HepG2 (cell line): ENCODE measurements at regions not wholly inside any gene's neighbourhood (a gene's known extent, or its start where the extent isn't known, plus 50 kb on each side); places are given as distances from the start of the nearest gene placed in this dataset.
A peak's percentile ranks its signal among the peaks of the same experiment; 100 is the strongest.

ENCODE experiments used
- BCL6 ChIP-seq: IDR thresholded peaks from 2 replicates; pipeline ENCODE4 v1.6.1; 2016; ENCODE audit warnings: missing genetic modification reagents, missing compliant biosample characterization
- GABPB1 ChIP-seq: IDR thresholded peaks from 2 replicates; pipeline ENCODE4 v1.6.1; 2016; ENCODE audit warnings: mild to moderate bottlenecking, missing genetic modification reagents, moderate library complexity, missing compliant biosample characterization
- GPN1 ChIP-seq: sonication (generic); formaldehyde crosslinking; IDR thresholded peaks from 2 replicates; pipeline ENCODE4 v1.5.1; 2020; ENCODE audit warnings: missing genetic modification reagents, borderline replicate concordance
- IKZF4 ChIP-seq: sonication (generic); formaldehyde crosslinking; IDR thresholded peaks from 2 replicates; pipeline ENCODE4 v1.5.1; 2020; ENCODE audit warnings: borderline replicate concordance, mild to moderate bottlenecking, low read depth, missing genetic modification reagents; ENCODE audit errors: not compliant biosample characterization
- MED13 ChIP-seq: sonication (generic); formaldehyde crosslinking; IDR thresholded peaks from 2 replicates; pipeline ENCODE4 v1.5.0; 2020; ENCODE audit warnings: missing genetic modification reagents
- NBN ChIP-seq: fragments of 450-650 bp; conservative IDR thresholded peaks from 2 replicates; pipeline ENCODE4 v1.6.1; 2017
- PAWR ChIP-seq: sonication (generic); formaldehyde crosslinking; IDR thresholded peaks from 2 replicates; pipeline ENCODE4 v1.4.0; 2020; ENCODE audit warnings: missing genetic modification reagents, mild to moderate bottlenecking, borderline replicate concordance
- PBX2 ChIP-seq: IDR thresholded peaks from 2 replicates; pipeline ENCODE4 v1.6.1; 2016; ENCODE audit warnings: control low read depth
- PHF8 ChIP-seq: sonication (generic); formaldehyde crosslinking; IDR thresholded peaks from 2 replicates; pipeline ENCODE4 v1.5.0; 2020; ENCODE audit warnings: missing genetic modification reagents
- SIN3B ChIP-seq: fragments of 150-350 bp; IDR thresholded peaks from 2 replicates; pipeline ENCODE4 v1.6.1; 2014; ENCODE audit warnings: low read length
- TBL1XR1 ChIP-seq: fragments of 150-350 bp; IDR thresholded peaks from 2 replicates; pipeline ENCODE4 v1.6.1; 2014; ENCODE audit warnings: borderline replicate concordance, low read length; ENCODE audit not compliant: partially characterized antibody
- TBX2 ChIP-seq: sonication (generic); formaldehyde crosslinking; IDR thresholded peaks from 2 replicates; pipeline ENCODE4 v1.5.0; 2020; ENCODE audit warnings: missing genetic modification reagents, mild to moderate bottlenecking, borderline replicate concordance
- TMF1 ChIP-seq: sonication (generic); formaldehyde crosslinking; IDR thresholded peaks from 2 replicates; pipeline ENCODE4 v1.8.1; 2022; ENCODE audit warnings: low read depth, missing genetic modification reagents
- ZBTB1 ChIP-seq: sonication (generic); formaldehyde crosslinking; IDR thresholded peaks from 2 replicates; pipeline ENCODE4 v1.4.0; 2020; ENCODE audit warnings: missing genetic modification reagents, borderline replicate concordance
- ZC3H4 ChIP-seq: sonication (generic); formaldehyde crosslinking; IDR thresholded peaks from 2 replicates; pipeline ENCODE4 v1.4.0; 2020; ENCODE audit warnings: missing genetic modification reagents, borderline replicate concordance
- ZFAT ChIP-seq: sonication (generic); formaldehyde crosslinking; conservative IDR thresholded peaks from 2 replicates; pipeline ENCODE4 v1.8.1; 2023; ENCODE audit warnings: missing genetic modification reagents, inconsistent platforms
- ZNF230 ChIP-seq: sonication (generic); formaldehyde crosslinking; IDR thresholded peaks from 2 replicates; pipeline ENCODE4 v1.4.0; 2020; ENCODE audit warnings: mild to moderate bottlenecking, missing genetic modification reagents
- ZNF318 ChIP-seq: sonication (generic); formaldehyde crosslinking; IDR thresholded peaks from 2 replicates; pipeline ENCODE4 v1.4.0; 2020; ENCODE audit warnings: mild to moderate bottlenecking, missing genetic modification reagents
- ZNF782 ChIP-seq: sonication (generic); formaldehyde crosslinking; IDR thresholded peaks from 2 replicates; pipeline ENCODE4 v1.4.0; 2020; ENCODE audit warnings: missing genetic modification reagents, mild to moderate bottlenecking, borderline replicate concordance
- ZNF883 ChIP-seq: sonication (generic); formaldehyde crosslinking; IDR thresholded peaks from 2 replicates; pipeline ENCODE4 v1.5.1; 2020; ENCODE audit warnings: mild to moderate bottlenecking, missing genetic modification reagents; ENCODE audit errors: not compliant biosample characterization
- TF ChIP-seq, protein P1 (sequence below): sonication (generic); formaldehyde crosslinking; IDR thresholded peaks from 2 replicates; pipeline ENCODE4 v1.4.0; 2020; ENCODE audit warnings: mild to moderate bottlenecking, missing genetic modification reagents

DNA sequence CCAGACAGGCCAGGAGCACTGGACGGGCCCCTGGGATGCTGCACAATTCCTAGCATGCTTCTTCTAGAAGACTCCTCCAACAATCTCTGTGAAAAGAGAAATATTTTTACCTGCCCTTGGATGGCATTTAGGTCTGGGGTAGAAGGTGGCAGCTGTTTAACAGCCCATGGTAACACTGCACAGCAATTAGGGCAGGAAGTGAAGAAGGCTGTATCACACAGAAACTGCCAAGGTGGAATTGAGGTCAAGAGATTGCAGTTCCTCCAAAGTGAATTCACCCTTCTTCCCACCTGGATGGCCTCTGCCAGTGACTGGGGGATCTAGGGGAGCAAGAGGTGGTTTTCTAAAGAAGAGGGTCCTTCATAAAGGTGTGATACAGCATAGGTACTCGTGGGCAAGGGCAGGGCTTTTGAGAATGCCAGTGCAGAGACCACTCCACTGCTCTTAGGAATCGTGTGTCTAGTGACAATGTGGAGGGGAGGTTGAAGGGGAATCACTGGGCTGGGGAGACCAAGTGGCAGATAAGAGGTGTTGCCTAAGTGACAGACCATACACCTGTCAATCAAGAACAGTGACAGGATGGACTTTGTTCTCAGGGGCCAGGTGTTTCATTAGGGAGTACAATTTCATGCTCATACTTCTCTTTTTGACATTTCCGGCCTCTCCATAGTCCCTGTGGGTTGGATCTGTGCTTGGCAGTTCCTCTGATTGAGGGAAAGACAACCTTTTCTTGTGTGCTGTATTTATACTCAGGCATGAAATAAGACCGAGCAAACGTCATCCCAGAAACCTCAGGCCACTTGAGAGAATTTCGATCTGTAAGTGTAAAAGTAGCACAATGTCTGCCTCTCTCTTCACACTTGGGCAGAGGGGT lies 83.5 kb upstream of the BCL6 start (continued):
- TF ChIP-seq ZNF318 (CRISPR knock-in tag) (no peak), TBX2 (CRISPR knock-in tag) (peak; percentile 35; the same call in 1 of the 2 replicates), GPN1 (CRISPR knock-in tag) (no peak), PHF8 (CRISPR knock-in tag) (no peak), ZNF883 (CRISPR knock-in tag) (no peak), IKZF4 (no peak), TMF1 (CRISPR knock-in tag) (no peak), BCL6 (CRISPR knock-in tag) (0 out of 2 replicates have a peak, but pooled peaks have one; percentile 27), NBN (no peak), ZNF230 (CRISPR knock-in tag) (no peak), ZBTB1 (no peak), SIN3B (no peak), MED13 (CRISPR knock-in tag) (no peak), ZFAT (CRISPR knock-in tag) (no peak), GABPB1 (CRISPR knock-in tag) (0 out of 2 replicates have a peak, but pooled peaks have one; percentile 29), ZNF782 (CRISPR knock-in tag) (no peak), ZC3H4 (CRISPR knock-in tag) (no peak), PAWR (CRISPR knock-in tag) (no peak), TBL1XR1 (no peak), PBX2 (peak; percentile 91)
- TF ChIP-seq, protein P1, sequence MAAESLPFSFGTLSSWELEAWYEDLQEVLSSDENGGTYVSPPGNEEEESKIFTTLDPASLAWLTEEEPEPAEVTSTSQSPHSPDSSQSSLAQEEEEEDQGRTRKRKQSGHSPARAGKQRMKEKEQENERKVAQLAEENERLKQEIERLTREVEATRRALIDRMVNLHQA (CRISPR knock-in tag) = no peak
